ENCODE measurements at regions not wholly inside any gene's neighbourhood (a gene's known extent, or its start where the extent isn't known, plus 50 kb on each side); places are given as distances from the start of the nearest gene placed in this dataset.

DNA sequence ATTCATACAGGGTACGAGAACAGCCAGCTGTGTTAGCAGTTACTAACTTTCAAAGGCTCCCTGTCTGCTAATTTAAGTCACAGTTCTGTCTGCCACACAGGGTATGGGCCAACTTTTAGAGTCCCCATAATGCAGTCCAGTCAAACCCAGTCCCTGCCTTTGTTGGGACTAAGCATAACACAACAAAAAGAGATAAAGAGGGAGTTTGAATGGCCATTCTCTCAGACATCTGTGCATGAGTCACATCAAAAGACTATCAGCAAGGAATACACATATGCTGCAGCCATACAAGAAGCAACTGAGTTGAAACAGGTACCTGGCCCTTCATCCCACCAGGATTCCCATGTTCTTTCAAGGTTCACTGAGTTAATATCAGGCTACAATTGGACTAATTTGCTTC is 744.5 kb upstream of the C9orf72 start:
- H3K27ac Mint-ChIP-seq: no peak overlapping the region

DNA sequence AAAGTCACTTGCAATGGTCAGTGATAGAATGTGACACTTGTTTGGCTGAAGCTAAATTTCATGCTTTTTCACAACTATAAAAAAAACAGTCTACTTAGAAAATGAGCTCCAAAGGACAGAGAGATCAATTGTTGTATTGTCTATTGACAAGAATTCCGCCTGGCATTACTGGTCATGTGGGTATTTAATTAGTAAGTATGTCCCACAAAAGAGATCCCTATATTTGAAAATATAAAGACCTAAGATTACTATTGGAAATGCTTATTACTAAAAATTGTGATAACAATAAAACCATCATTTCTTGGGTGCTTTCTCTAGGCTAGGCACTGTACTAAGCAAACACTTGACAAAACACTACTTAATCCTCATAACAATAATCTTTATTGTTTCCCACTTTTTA is 745.2 kb upstream of the C9orf72 start:
- ChIA-PET POLR2A (no interaction called here), CTCF (no interaction called here)
- H3K4me1 Mint-ChIP-seq: no peaks in the 10 kb centered on the region
- no peaks in the 10 kb centered on the region for H3K36me3 Mint-ChIP-seq (ENCODE audit: low read depth)
- DNase-seq: no peak
- no peaks in the 10 kb centered on the region for H3K27me3 Mint-ChIP-seq
- no peaks in the 10 kb centered on the region for H3K9me3 Mint-ChIP-seq
- H3K4me3 Mint-ChIP-seq: no peak overlapping the region
- H3K27ac Mint-ChIP-seq: no peak overlapping the region

More for the DNA sequence above, 744.5 kb upstream of the C9orf72 start:
- DNase-seq: no peak
- Mint-ChIP-seq H3K9me3 (no peaks in the 10 kb centered on the region), H3K36me3 (ENCODE audit: low read depth) (no peaks in the 10 kb centered on the region), H3K4me3 (no peak overlapping the region), H3K4me1 (no peaks in the 10 kb centered on the region), H3K27me3 (no peaks in the 10 kb centered on the region)
- ChIA-PET CTCF (no interaction called here), POLR2A (no interaction called here)

DNA sequence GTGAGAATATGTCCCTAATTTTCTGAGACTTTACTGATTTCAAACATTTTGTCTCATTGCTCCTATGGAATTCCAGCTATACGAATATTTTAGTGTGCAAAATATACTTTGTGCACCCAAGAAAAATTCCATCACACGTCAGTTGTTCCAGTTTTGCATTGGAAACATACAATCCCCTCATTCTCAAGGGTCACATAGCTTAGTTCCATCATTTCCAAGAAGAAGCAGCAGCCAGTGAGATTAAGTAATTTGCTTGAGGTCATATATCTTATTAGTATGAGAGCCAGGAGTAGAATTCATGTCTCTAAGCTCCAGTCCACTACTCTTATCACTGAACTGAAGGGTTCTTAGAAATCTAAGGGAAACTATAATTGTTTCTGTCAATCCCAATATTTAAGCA is 746.7 kb upstream of the C9orf72 start:
- no peak for DNase-seq
- Mint-ChIP-seq H3K4me1 (no peaks in the 10 kb centered on the region), H3K27ac (no peak overlapping the region), H3K9me3 (no peaks in the 10 kb centered on the region), H3K4me3 (no peak overlapping the region), H3K27me3 (no peaks in the 10 kb centered on the region), H3K36me3 (ENCODE audit: low read depth) (no peaks in the 10 kb centered on the region)
- ChIA-PET CTCF (no interaction called here), POLR2A (no interaction called here)

DNA sequence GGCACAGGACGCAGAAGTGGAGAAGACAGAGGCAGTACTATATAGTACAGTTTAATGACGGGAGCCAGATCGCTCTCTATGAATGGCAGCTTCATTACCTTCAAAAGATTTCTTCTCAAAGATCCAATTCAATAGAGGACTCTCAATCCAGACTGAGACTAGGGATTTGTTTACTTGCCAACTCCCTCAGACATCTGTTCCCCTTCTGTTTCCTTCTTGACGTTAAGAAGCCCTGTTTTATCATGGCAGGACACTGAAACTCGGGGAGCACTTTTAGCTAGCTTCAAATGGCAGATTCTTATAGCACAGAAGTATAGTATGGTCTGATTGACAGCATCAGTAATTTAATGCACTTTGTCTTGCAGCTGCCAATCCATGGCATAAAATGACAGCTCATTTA is 747.3 kb upstream of the C9orf72 start:
- ChIA-PET CTCF (no interaction called here), POLR2A (no interaction called here)
- no peak for DNase-seq
- Mint-ChIP-seq H3K36me3 (ENCODE audit: low read depth) (no peaks in the 10 kb centered on the region), H3K27me3 (no peaks in the 10 kb centered on the region), H3K4me3 (no peak overlapping the region), H3K4me1 (no peaks in the 10 kb centered on the region), H3K9me3 (no peaks in the 10 kb centered on the region), H3K27ac (no peak overlapping the region)

DNA sequence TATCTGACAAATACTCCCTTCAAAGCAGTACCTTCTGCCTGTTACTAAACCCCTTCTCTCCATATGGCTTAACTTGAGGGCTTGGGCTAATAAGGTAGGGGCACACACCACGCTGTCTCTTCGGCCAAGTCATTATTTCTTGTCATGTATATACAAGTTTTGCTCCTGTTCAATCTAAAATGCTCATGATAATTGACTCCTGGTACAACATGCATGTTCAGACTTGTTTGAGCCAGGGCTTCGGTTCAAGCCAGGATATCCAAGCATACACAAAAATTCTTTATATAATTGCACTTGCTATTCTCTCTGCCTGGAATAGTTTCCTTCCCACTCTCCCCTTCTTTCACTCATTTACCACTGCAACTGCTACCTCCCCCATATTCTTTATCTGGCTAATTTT is 756.0 kb upstream of the C9orf72 start:
- H3K27ac Mint-ChIP-seq: no peak overlapping the region
- POLR2A ChIA-PET: no interaction called here
- no peaks in the 10 kb centered on the region for H3K27me3 Mint-ChIP-seq
- H3K9me3 Mint-ChIP-seq: peaks cover 5% of the 10 kb centered on the region
- no peak overlapping the region for H3K4me3 Mint-ChIP-seq
- DNase-seq: no peak
- CTCF ChIA-PET: no interaction called here
- no peaks in the 10 kb centered on the region for H3K36me3 Mint-ChIP-seq (ENCODE audit: low read depth)
- H3K4me1 Mint-ChIP-seq: no peaks in the 10 kb centered on the region

DNA sequence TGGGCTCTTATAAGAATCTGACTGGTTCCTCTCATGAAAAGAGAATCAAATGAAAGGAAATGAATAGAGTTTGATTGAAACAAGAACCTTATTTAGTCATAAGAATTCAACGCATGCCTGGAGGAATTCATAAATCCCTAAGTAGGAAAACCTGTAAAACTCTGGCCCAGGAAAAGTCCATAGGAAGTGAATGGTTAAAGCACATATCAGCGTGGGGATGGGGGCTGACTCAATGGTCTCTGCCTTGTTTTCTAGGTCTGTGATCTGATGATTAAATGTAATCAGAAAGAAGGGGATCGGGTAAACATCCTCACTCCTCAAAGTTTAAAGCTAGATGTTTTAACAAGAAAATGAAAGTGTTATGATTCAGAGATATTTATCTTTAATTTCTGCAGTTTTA is 759.4 kb upstream of the C9orf72 start:
- Mint-ChIP-seq H3K27me3 (no peaks in the 10 kb centered on the region), H3K9me3 (peaks cover 4% of the 10 kb centered on the region), H3K27ac (no peak overlapping the region), H3K4me3 (no peak overlapping the region), H3K36me3 (ENCODE audit: low read depth) (no peaks in the 10 kb centered on the region), H3K4me1 (no peaks in the 10 kb centered on the region)
- ChIA-PET CTCF (no interaction called here), POLR2A (no interaction called here)
- no peak for DNase-seq

DNA sequence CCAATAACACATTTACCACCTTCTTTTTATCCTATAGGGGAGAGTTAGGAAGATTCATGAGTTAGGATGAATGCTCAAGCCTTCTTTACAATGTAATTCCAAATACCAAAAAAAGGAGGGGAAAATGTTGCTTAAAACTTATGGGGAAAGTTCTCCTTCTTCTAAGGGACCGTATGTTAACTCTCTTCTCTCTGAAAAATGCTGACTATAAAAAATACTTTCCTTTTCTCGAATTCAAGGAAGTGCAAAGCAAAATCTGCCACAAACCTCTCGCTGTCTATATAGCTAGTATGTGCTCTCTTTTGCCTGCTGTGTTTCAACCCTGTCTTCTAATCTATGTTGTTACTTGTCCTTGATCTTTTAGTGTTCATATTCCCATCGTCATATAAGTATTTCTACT is 768.6 kb upstream of the C9orf72 start:
- no peaks in the 10 kb centered on the region for H3K36me3 Mint-ChIP-seq (ENCODE audit: low read depth)
- CTCF ChIA-PET: no interaction called here
- POLR2A ChIA-PET: no interaction called here
- H3K4me3 Mint-ChIP-seq: no peak overlapping the region
- no peaks in the 10 kb centered on the region for H3K4me1 Mint-ChIP-seq
- no peak overlapping the region for H3K27ac Mint-ChIP-seq
- DNase-seq: no peak
- no peaks in the 10 kb centered on the region for H3K27me3 Mint-ChIP-seq
- peaks cover 3% of the 10 kb centered on the region for H3K9me3 Mint-ChIP-seq

DNA sequence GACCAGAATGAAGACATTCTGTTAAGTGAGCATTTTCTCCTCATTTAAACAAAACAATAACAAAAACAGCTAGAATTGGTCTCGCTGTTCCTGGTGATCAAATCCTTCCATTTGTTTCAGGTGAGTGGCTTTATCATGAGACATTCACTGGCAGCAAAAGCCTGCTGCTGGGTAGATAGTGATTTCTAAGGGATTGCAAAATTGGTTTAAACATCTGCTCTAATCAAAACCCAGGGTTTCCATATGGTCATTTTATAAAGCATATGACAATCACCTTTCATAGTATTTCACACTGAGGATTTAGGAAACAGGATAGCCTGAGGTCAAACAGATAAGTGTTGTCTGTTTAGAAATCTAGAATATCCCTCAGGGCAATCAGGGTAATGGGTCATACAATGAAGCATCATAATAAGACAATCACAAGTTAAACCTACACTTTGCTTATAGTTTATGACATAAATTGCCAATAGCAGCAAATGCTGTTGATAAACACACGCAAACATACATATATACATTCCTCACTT is 769.6 kb upstream of the C9orf72 start:
- H3K4me1 Mint-ChIP-seq: no peaks in the 10 kb centered on the region
- no peak for DNase-seq
- no peak overlapping the region for H3K4me3 Mint-ChIP-seq
- ChIA-PET CTCF (no interaction called here), POLR2A (no interaction called here)
- H3K27me3 Mint-ChIP-seq: no peaks in the 10 kb centered on the region
- peaks cover 5% of the 10 kb centered on the region for H3K9me3 Mint-ChIP-seq
- H3K36me3 Mint-ChIP-seq (ENCODE audit: low read depth): no peaks in the 10 kb centered on the region
- H3K27ac Mint-ChIP-seq: no peak overlapping the region

DNA sequence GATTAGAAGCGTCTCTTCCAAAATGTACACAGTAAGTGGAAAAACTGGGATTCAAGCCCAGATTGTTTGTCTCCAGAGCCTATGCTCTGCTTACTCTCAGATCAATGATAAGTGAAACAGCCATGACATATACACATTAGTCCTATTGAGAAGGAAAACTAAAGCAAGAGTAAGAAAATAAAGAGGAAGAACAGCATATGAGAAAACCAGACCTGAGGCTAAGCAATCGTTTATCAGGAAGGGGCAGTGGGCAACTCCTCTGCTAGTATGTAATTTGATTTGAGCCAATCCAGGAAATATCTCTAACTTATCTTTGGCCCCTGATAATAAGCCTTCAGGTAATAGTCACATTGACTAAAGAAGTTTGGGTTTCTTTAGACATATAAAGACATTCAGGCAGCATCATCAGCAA is 789.9 kb upstream of the C9orf72 start:
- no peaks in the 10 kb centered on the region for H3K9me3 Mint-ChIP-seq
- ChIA-PET CTCF (no interaction called here), POLR2A (no interaction called here)

DNA sequence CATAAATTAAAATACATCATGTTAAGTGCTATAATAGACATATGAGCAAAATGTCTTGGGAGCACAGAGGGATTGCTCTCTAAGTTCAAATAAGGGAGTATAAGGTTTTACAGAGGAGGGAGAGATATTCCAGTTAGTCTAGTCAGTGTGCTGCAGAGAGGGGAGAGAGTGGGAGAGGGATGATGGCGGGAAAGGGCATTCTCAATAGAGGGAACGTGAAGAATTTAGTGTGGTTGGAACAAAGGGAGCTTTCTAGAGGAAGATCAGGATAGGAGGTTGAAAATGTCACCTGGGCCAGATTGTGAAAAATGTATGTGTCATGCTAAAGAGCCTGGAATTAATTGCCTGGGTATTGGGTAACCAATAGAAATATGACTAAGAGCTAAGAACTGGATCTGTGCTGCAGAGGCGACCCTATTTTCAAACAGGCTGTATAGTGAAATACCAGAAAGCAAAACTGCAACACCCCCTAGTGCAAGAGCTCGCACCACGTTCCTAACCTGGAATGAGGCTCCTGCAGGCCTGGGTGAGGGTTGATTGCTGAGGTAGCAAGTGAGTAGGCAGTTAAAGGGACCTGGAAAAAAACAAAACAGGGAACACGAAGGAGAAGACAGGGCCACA is 791.8 kb upstream of the C9orf72 start:
- H3K36me3 Mint-ChIP-seq (ENCODE audit: low read depth): no peaks in the 10 kb centered on the region
- DNase-seq: no peak
- no peaks in the 10 kb centered on the region for H3K4me1 Mint-ChIP-seq
- H3K27ac Mint-ChIP-seq: no peak overlapping the region
- ChIA-PET CTCF (no interaction called here), POLR2A (no interaction called here)
- no peak overlapping the region for H3K4me3 Mint-ChIP-seq
- H3K9me3 Mint-ChIP-seq: no peaks in the 10 kb centered on the region
- H3K27me3 Mint-ChIP-seq: no peaks in the 10 kb centered on the region

More for the DNA sequence above, 789.9 kb upstream of the C9orf72 start:
- H3K4me3 Mint-ChIP-seq: no peak overlapping the region
- no peaks in the 10 kb centered on the region for H3K36me3 Mint-ChIP-seq (ENCODE audit: low read depth)
- H3K27me3 Mint-ChIP-seq: no peaks in the 10 kb centered on the region
- no peaks in the 10 kb centered on the region for H3K4me1 Mint-ChIP-seq
- no peak overlapping the region for H3K27ac Mint-ChIP-seq
- no peak for DNase-seq

DNA sequence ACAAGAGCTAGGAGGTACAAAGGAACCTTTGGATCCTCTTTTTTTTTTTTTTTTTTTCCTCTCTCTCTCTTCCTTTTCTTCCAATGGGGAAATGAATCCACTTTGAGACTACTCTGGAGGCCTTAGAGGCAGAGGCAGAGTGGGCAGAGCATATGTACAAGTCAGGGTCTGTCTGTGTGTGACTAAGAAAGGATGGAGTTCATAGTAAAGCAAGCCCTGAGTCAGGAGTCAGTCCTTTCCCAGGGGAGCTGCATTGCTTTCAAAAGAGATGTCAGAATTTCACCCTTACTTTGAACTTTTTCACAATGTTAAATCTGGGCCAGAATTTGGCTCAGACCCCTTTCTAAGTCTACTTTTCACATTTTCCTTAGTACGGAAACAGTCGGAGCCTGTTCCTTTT is 792.4 kb upstream of the C9orf72 start:
- ChIA-PET CTCF (no interaction called here), POLR2A (no interaction called here)
- no peak for DNase-seq
- Mint-ChIP-seq H3K9me3 (no peaks in the 10 kb centered on the region), H3K27me3 (no peaks in the 10 kb centered on the region), H3K27ac (no peak overlapping the region), H3K4me3 (no peak overlapping the region), H3K4me1 (no peaks in the 10 kb centered on the region), H3K36me3 (ENCODE audit: low read depth) (no peaks in the 10 kb centered on the region)

DNA sequence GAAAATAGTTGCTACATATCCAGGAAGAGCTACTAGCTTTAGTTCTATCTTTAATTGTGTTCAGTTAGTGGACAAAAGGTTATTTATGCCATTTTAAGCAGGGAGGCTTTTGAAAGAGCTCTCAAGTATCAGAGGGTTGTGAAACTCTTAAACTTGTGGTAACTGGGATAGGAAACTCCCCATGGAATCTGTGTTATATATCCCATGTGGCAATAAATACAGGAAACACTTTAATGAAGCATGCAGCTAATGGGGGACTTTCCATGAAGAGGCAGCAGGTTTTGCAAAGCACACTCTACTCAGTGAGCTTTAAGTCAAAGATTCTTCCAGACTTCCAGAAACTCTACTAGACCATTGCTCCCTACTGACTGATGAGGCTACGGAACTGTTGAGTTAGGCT is 805.0 kb upstream of the C9orf72 start:
- POLR2A ChIA-PET: no interaction called here

DNA sequence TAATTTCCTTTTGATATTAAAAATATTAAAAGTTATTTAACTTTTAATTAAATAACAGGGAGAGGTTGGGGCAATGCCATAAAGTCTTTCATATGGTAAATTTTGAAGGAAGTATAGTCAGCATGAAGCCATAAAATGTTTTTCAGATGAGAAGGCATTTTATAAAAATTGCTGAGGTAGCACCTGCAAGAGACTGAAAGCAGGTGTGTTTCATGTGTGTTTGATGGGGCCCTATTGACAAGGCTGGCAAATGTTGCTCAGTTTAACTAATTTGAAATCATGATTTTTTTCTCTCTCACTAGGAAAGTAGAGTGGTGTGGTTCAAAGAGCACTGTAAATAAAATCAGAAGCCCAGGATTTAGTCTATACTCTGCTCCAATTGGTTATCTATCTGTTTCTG is 805.8 kb upstream of the C9orf72 start:
- ChIA-PET CTCF (no interaction called here), POLR2A (no interaction called here)
- no peak for DNase-seq
- no peaks in the 10 kb centered on the region for H3K9me3 Mint-ChIP-seq
- no peak overlapping the region for H3K4me3 Mint-ChIP-seq
- H3K36me3 Mint-ChIP-seq (ENCODE audit: low read depth): no peaks in the 10 kb centered on the region
- no peaks in the 10 kb centered on the region for H3K4me1 Mint-ChIP-seq
- H3K27ac Mint-ChIP-seq: no peak overlapping the region
- no peaks in the 10 kb centered on the region for H3K27me3 Mint-ChIP-seq

More for the DNA sequence above, 805.0 kb upstream of the C9orf72 start:
- no peaks in the 10 kb centered on the region for H3K9me3 Mint-ChIP-seq
- H3K27ac Mint-ChIP-seq: no peak overlapping the region
- H3K4me1 Mint-ChIP-seq: no peaks in the 10 kb centered on the region
- H3K4me3 Mint-ChIP-seq: no peak overlapping the region
- H3K36me3 Mint-ChIP-seq (ENCODE audit: low read depth): no peaks in the 10 kb centered on the region
- no peaks in the 10 kb centered on the region for H3K27me3 Mint-ChIP-seq
- DNase-seq: no peak
- CTCF ChIA-PET: no interaction called here

DNA sequence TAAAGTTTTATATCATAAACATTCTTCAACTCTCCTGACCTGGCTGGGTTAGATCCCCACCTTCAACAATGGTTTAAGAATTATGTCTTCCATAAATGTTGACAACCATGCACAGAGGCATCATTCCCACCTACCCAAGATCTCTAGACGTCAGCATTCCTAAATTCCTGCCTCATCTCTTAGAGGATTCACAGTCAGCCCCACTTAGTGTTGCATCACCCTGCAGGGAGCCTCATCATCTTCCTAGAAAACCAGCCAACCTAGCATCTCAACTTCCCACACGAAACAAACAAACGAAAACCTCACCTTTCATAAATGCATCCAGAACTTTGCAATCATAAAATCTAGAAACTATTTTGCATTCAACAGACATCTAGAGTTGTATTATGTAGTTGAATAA is 816.1 kb upstream of the C9orf72 start:
- ChIA-PET POLR2A (no interaction called here), CTCF (no interaction called here)
- H3K4me1 Mint-ChIP-seq: no peaks in the 10 kb centered on the region
- no peak overlapping the region for H3K4me3 Mint-ChIP-seq
- H3K9me3 Mint-ChIP-seq: peaks cover 5% of the 10 kb centered on the region
- no peaks in the 10 kb centered on the region for H3K36me3 Mint-ChIP-seq (ENCODE audit: low read depth)
- DNase-seq: no peak
- no peaks in the 10 kb centered on the region for H3K27me3 Mint-ChIP-seq
- H3K27ac Mint-ChIP-seq: no peak overlapping the region

Measured in activated CD4-positive, alpha-beta T cell treated with anti-CD3 and anti-CD28 coated beads, Interleukin-2, amount 10 ng/mL, durations not matched to agents 7 days and 5 days (primary cell).